Endothelial cell of umbilical vein (primary cell): ENCODE measurements at regions not wholly inside any gene's neighbourhood (a gene's known extent, or its start where the extent isn't known, plus 50 kb on each side); places are given as distances from the start of the nearest gene placed in this dataset.

ENCODE experiments used
- CTCF ChIP-seq, 2 donors: IDR thresholded peaks; 1 replicate in 1 of 2; 2 replicates in 1 of 2; pipeline ENCODE4 v1.5.1; 2011; ENCODE audit warnings: low read length in 2 of 2, mild to moderate bottlenecking in 2 of 2, moderate library complexity in 2 of 2, control low read depth in 1 of 2, inconsistent platforms in 1 of 2, low read depth in 1 of 2; ENCODE audit not compliant: insufficient read depth in 1 of 2; ENCODE audit errors: extremely low read depth in 1 of 2
- EZH2 ChIP-seq: IDR thresholded peaks from 2 replicates; pipeline ENCODE4 v1.6.1; 2012; ENCODE audit warnings: borderline replicate concordance, low read depth, mild to moderate bottlenecking, moderate library complexity, low read length, inconsistent platforms; ENCODE audit not compliant: severe bottlenecking
- FOS ChIP-seq: IDR thresholded peaks from 2 replicates; pipeline ENCODE4 v1.6.1; 2011; ENCODE audit warnings: mild to moderate bottlenecking, low read length, moderate library complexity, borderline replicate concordance; ENCODE audit not compliant: insufficient read depth
- MYC ChIP-seq: IDR thresholded peaks from one replicate; pipeline ENCODE4 v1.6.1; 2011; ENCODE audit warnings: mild to moderate bottlenecking, low read depth, low read length
- POLR2A ChIP-seq: IDR thresholded peaks from 2 replicates; pipeline ENCODE4 v1.6.1; 2012; ENCODE audit warnings: low read depth, mild to moderate bottlenecking, control low read depth, low read length
- POLR2AphosphoS5 ChIP-seq: IDR thresholded peaks from 2 replicates; pipeline ENCODE4 v1.6.1; 2012; ENCODE audit warnings: low read depth, mild to moderate bottlenecking, control low read depth, low read length, moderate library complexity; ENCODE audit not compliant: insufficient read depth
- TF ChIP-seq, protein P1 (sequence below): IDR thresholded peaks from 2 replicates; pipeline ENCODE4 v1.6.1; 2011; ENCODE audit not compliant: insufficient read depth, insufficient read length

DNA sequence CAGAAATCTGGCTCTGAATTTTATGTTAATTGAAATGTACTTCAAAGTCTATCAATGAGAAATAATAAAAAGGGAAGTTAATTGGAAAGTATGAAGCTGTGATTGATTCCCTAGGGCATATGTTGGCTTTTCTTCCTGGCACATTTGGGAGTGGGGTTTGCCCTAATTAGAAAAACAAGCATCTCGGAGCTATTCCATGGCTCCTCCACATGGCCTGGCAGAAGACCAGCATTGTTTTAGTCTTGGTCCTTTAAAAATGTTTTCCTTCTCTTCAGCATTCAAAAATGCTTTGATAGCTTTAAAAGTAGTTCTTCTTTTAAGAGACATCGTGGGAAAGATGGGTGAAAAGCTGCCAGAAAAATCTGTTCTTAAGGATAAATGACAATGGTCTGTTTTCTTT lies 445.5 kb upstream of the PKDCC start:
- TF ChIP-seq CTCF (IDR thresholded peaks at IDR 0.05; ENCODE audit: extremely low read depth in 1 of 2, insufficient read depth in 1 of 2, low read depth in 1 of 2, low read length in 2 of 2): no peak
- TF ChIP-seq POLR2AphosphoS5: no peak
- no peak for TF ChIP-seq EZH2
- TF ChIP-seq POLR2A: no peak
- TF ChIP-seq, protein P1, sequence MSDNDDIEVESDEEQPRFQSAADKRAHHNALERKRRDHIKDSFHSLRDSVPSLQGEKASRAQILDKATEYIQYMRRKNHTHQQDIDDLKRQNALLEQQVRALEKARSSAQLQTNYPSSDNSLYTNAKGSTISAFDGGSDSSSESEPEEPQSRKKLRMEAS: no peak
- no peak for TF ChIP-seq FOS
- no peak for TF ChIP-seq MYC
